ENCODE measurements at regions not wholly inside any gene's neighbourhood (a gene's known extent, or its start where the extent isn't known, plus 50 kb on each side); places are given as distances from the start of the nearest gene placed in this dataset.
"Not testable (repeated sequence)": the region's sequence is repeated elsewhere in the genome, so short reads cannot be mapped to it uniquely, and the experiment has no call there.

DNA sequence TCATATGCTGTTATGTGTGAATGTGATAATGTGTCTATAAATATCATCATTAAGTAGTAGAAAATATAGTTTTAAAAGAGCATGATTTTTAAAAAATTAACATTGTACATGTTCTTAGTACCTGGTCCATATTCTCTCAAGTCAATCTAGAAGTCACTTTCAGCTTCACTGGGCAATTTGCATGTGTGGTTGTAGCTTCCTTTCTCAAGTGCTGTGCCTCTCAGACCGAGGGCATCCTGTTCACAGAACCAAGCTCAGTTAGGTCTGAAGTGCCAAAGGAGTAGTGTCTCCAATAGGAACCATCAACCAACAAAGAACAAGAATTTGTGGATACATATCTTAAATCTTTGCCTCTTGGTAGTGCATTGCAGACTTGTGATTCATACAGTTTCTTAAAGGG, 541.8 kb upstream of the SLC10A2 start:
- DNase-seq = no peak
- H3K27me3 ChIP-seq = no peaks in the 10 kb centered on the region
- H3K36me3 ChIP-seq = no peaks in the 10 kb centered on the region
- 70 to 77% methylated on average over 1 of the region's 1 CpG for WGBS, 2 donors
- peaks cover 0 to 6% (median 0%) of the 10 kb centered on the region in 11 donors for H3K9me3 ChIP-seq
- TF ChIP-seq, protein P1, sequence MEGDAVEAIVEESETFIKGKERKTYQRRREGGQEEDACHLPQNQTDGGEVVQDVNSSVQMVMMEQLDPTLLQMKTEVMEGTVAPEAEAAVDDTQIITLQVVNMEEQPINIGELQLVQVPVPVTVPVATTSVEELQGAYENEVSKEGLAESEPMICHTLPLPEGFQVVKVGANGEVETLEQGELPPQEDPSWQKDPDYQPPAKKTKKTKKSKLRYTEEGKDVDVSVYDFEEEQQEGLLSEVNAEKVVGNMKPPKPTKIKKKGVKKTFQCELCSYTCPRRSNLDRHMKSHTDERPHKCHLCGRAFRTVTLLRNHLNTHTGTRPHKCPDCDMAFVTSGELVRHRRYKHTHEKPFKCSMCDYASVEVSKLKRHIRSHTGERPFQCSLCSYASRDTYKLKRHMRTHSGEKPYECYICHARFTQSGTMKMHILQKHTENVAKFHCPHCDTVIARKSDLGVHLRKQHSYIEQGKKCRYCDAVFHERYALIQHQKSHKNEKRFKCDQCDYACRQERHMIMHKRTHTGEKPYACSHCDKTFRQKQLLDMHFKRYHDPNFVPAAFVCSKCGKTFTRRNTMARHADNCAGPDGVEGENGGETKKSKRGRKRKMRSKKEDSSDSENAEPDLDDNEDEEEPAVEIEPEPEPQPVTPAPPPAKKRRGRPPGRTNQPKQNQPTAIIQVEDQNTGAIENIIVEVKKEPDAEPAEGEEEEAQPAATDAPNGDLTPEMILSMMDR (IDR thresholded peaks at IDR 0.05) = no peak
- no peak overlapping the region for H3K4me3 ChIP-seq
- intact Hi-C loops (cut with DNase I) = loop anchor here in 1 of 10 donors (1.0 kb wide), 1 partner anchor 26 kb away; no protein-coding TSS in a partner anchor
- no peak overlapping the region for H3K27ac ChIP-seq
- ATAC-seq = no peak
- H3K4me1 ChIP-seq = no peaks in the 10 kb centered on the region

DNA sequence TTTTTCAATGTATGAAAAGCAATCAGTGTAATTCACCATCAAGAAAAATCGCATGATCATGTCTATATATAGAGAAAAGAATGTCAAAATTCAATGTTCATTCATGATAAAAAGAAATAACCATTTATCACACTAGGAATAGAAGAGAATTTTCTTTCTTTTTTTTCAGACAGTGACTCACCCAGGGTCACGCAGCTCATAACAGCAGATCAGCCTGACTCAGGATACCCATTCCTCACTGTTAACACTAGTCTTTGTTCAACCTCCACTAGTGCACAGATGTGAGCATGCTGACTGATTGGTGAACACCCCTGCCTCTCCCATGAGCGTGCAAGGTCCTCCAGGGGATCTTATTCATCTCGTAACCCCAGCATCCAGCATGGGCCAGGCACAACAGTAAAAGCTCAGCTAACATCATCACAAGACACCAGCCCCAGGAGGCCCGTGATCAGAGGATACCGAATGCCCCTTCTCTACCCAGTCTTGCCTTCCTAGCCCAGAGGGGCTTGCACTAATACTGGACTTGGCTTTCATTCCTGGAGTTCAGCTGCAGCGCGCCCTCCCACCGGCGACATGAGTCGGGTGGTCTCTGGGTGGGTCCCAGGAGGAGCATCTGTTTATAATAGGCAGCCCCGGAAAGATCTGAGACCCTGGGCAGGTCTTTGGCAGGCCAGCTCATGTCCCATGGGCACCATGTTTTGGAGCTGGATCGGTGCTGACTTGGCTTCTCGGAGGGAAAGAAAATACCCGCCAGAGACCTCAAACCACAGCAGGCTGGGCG, 539.5 kb upstream of the SLC10A2 start:
- TF ChIP-seq, protein P1 (IDR thresholded peaks at IDR 0.05) = no peak
- Histone ChIP-seq H3K27ac (no peak overlapping the region), H3K9me3 (peaks cover 0 to 6% (median 0%) of the 10 kb centered on the region in 11 donors), H3K27me3 (no peaks in the 10 kb centered on the region), H3K4me1 (no peaks in the 10 kb centered on the region), H3K36me3 (no peaks in the 10 kb centered on the region), H3K4me3 (no peak overlapping the region)
- ATAC-seq (no peak), DNase-seq (no peak)
- WGBS, 2 donors = 86 to 88% methylated on average over 16 of the region's 16 CpGs
- intact Hi-C loops (cut with DNase I) = no loop called here

DNA sequence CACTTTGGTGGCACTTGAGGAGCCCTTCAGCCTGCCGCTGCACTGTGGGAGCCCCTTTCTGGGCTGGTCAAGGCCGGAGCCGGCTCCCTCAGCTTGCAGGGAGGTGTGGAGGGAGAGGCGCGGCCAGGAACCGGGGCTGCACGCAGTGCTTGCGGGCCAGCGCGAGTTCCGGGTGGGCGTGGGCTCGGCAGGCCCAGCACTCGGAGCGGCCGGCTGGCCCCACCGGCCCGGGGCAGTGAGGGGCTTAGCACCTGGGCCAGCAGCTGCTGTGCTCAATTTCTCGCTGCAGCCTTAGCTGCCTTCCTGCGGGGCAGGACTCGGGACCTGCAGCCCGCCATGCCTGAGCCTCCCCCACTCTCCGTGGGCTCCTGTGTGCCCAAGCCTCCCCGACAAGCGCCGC, 533.7 kb upstream of the SLC10A2 start:
- H3K9me3 ChIP-seq = peaks cover 0 to 11% (median 0%) of the 10 kb centered on the region in 11 donors
- H3K27ac ChIP-seq; H3K27me3 ChIP-seq; H3K36me3 ChIP-seq; H3K4me3 ChIP-seq; intact Hi-C loops (cut with DNase I); ATAC-seq; DNase-seq; H3K4me1 ChIP-seq: not testable (repeated sequence)
- WGBS, 2 donors = 91 to 97% methylated on average over 26 of the region's 26 CpGs

DNA sequence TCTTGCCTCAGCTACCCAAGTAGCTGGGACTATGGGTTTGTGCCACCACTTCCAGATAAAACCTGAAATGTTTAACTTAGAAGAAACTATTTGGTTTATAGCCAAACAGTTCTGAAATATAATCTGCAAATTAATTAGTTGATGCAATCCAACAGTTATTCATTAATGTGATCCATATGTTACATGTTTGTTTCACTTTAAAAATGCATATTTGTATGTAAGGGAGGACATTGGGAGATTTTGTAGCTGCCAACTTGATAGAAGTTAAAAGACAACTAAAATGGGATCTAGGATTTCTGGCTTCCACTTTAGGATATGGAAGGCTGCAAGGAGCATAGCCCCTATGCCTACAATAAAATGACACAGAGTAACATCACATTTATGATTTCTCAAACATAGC, 532.5 kb upstream of the SLC10A2 start:
- Histone ChIP-seq H3K36me3 (no peaks in the 10 kb centered on the region), H3K4me1 (no peaks in the 10 kb centered on the region), H3K27ac (no peak overlapping the region), H3K27me3 (no peaks in the 10 kb centered on the region), H3K4me3 (no peak overlapping the region), H3K9me3 (peaks cover 0 to 11% (median 0%) of the 10 kb centered on the region in 11 donors)
- no peak for ATAC-seq
- intact Hi-C loops (cut with DNase I) = no loop called here
- DNase-seq = no peak
- TF ChIP-seq, protein P1 (IDR thresholded peaks at IDR 0.05) = no peak

DNA sequence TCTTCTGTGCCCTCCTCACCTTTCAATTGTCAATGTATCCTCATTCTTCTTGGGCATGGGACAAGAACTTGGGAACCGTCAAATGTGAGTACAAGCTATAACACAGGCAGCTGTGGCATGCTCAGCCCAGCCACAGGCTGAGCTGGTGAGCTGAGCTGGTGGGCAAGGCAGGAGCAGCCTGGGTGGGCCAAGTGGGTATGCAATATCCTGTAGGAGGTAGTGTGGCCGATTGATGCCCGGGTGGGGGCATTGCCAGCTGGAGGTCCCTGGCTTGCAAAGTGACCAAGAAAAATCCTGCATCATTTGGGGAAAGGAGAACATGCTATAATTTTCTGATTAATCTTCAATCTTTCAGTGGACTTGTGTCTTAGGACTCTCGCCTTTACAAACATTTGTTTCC, 507.2 kb upstream of the SLC10A2 start:
- ATAC-seq = no peak
- no peaks in the 10 kb centered on the region for H3K4me1 ChIP-seq
- no peaks in the 10 kb centered on the region for H3K27me3 ChIP-seq
- WGBS, 2 donors = 93% methylated on average over 4 of the region's 4 CpGs
- DNase-seq = no peak
- no peaks in the 10 kb centered on the region for H3K36me3 ChIP-seq
- no peak overlapping the region for H3K4me3 ChIP-seq
- TF ChIP-seq, protein P1 (IDR thresholded peaks at IDR 0.05) = no peak
- H3K27ac ChIP-seq = no peak overlapping the region
- intact Hi-C loops (cut with DNase I) = no loop called here
- H3K9me3 ChIP-seq = peaks cover 0 to 34% (median 10%) of the 10 kb centered on the region in 11 donors
